ENCODE measurements at regions not wholly inside any gene's neighbourhood (a gene's known extent, or its start where the extent isn't known, plus 50 kb on each side); places are given as distances from the start of the nearest gene placed in this dataset.
A peak's percentile ranks its signal among the peaks of the same experiment; 100 is the strongest.

- POLR2A ChIA-PET, result no interaction called here
- CTCF ChIA-PET, result no interaction called here
- no peak for TF ChIP-seq CTCF (IDR thresholded peaks at IDR 0.05; ENCODE audit: insufficient read depth, low read length, missing control alignments)
- H3K4me3 ChIP-seq (ENCODE audit: low read depth, low read length), result no peak overlapping the region
- DNase-seq (ENCODE audit: low read depth, low spot score), result peak; percentile 12
Measured at GRCh38 chrX:74242050-74242449, 61.9 kb upstream of the ZCCHC13 start.

GRCh38 chrX:74238771-74239170 is 65.2 kb upstream of the ZCCHC13 start:
- no peak for DNase-seq (ENCODE audit: low read depth, low spot score)
- ChIA-PET CTCF (no interaction called here), POLR2A (interaction anchor here (0.6 to 0.8 kb wide), 2 partner anchors 39 to 47 kb away, joined by 3 read pairs; no protein-coding TSS in a partner anchor)
- TF ChIP-seq CTCF (IDR thresholded peaks at IDR 0.05; ENCODE audit: insufficient read depth, low read length, missing control alignments), result no peak
- H3K4me3 ChIP-seq (ENCODE audit: low read depth, low read length), result no peak overlapping the region

- CTCF ChIA-PET, result interaction anchor here (1.3 kb wide), 1 partner anchor 148 kb away, joined by 3 read pairs; no protein-coding TSS in a partner anchor
- POLR2A ChIA-PET, result no interaction called here
- no peak overlapping the region for H3K4me3 ChIP-seq (ENCODE audit: low read depth, low read length)
- no peak for TF ChIP-seq CTCF (IDR thresholded peaks at IDR 0.05; ENCODE audit: insufficient read depth, low read length, missing control alignments)
- DNase-seq (ENCODE audit: low read depth, low spot score), result no peak
Measured at GRCh38 chrX:74234818-74235217, 69.2 kb upstream of the ZCCHC13 start.

GRCh38 chrX:74232859-74233258 is 71.1 kb upstream of the ZCCHC13 start:
- no peak for DNase-seq (ENCODE audit: low read depth, low spot score)
- CTCF ChIA-PET, result no interaction called here
- no peak overlapping the region for H3K4me3 ChIP-seq (ENCODE audit: low read depth, low read length)
- POLR2A ChIA-PET, result interaction anchor here (0.7 kb wide), 1 partner anchor 112 kb away, joined by 3 read pairs; no protein-coding TSS in a partner anchor
- TF ChIP-seq CTCF (IDR thresholded peaks at IDR 0.05; ENCODE audit: insufficient read depth, low read length, missing control alignments), result no peak

- ChIA-PET CTCF (no interaction called here), POLR2A (no interaction called here)
- no peak for DNase-seq (ENCODE audit: low read depth, low spot score)
- no peak for TF ChIP-seq CTCF (IDR thresholded peaks at IDR 0.05; ENCODE audit: insufficient read depth, low read length, missing control alignments)
- no peak overlapping the region for H3K4me3 ChIP-seq (ENCODE audit: low read depth, low read length)
Measured at GRCh38 chrX:74231625-74232024, 72.4 kb upstream of the ZCCHC13 start.

- TF ChIP-seq CTCF (IDR thresholded peaks at IDR 0.05; ENCODE audit: insufficient read depth, low read length, missing control alignments), result no peak
- H3K4me3 ChIP-seq (ENCODE audit: low read depth, low read length), result no peak overlapping the region
- ChIA-PET CTCF (no interaction called here), POLR2A (no interaction called here)
- no peak for DNase-seq (ENCODE audit: low read depth, low spot score)
Measured at GRCh38 chrX:74230094-74230493, 73.9 kb upstream of the ZCCHC13 start.

Data from AG04449 (cell line).